ENCODE measurements at regions not wholly inside any gene's neighbourhood (a gene's known extent, or its start where the extent isn't known, plus 50 kb on each side); places are given as distances from the start of the nearest gene placed in this dataset.
"Not testable (repeated sequence)": the region's sequence is repeated elsewhere in the genome, so short reads cannot be mapped to it uniquely, and the experiment has no call there.

DNA sequence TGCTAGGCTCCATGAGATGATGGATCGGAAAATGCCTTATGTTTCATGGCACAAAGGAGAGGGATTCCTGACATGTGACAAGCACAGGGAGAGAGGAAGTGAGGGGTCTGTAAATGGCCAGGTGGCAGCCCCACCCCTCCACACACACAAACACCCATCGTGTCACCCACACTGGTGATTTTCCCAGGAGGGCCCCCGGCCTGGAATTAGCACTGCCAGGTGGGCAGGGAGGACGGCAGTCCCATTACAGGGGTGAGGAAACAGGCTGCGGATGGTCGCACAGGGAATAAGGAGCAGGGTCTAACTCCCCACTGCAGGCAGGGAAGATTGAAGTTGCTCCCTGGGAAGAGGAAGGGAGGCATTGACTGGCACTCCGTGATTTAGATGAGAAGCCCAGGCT, 395.3 kb upstream of the ZNF337 start:
- DNase-seq: not testable (repeated sequence)

DNA sequence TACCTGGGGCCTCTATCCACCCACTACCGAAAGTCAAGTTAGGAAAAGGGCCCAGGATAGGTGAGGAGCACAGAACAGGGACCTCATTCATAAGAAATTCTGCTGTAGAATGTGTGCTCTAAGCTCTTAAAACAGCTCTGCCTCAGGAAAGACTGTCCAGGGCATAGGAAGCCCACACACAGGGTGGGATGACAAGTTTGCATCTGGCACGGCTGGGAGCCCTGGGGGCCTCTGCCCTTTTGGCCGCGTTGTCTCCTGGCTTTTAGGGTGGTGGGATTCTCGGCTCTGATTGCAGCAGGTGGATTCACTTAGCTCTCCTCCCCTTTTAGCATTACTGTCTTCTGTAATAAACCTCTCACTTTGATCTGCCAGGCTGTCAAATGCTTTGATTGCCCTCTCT, 389.5 kb upstream of the ZNF337 start:
- not testable (repeated sequence) for DNase-seq

DNA sequence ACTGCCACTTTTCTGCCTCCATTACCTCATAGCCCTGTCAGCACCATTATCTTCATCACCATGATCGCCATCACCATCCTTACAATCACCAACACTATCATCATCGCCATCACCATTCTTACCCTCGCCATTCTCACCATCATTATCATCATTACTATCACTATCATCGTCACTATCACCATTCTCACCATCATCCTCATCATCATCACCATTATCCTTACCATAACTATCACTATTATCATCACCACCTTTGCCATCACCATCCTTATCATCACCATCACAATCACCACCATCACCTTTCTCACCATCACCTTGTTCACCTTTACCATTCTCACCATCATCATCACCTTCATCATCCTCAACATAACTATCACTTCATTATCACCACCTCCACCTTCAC, 377.3 kb upstream of the ZNF337 start:
- not testable (repeated sequence) for DNase-seq

DNA sequence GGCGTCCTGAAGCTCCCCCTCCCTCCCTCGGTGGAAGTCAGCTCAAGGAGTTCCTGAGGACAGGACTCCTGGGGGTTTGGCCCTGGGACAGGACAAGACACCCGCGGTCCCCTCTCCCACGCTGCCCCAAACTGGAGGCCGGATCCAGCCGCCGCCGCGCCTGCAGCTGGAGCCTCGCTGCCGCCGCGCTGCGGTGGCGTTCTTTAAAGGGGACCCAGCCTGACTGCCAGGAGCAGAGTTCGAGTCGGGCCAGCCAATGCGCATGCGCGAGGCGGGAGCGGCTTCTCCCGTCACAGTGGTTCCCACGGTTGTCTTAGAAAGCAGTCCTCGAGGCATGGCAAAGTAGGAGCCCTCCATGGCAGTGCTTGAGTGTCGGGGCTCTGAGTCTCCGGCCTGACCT, 362.7 kb upstream of the ZNF337 start:
- not testable (repeated sequence) for DNase-seq

DNA sequence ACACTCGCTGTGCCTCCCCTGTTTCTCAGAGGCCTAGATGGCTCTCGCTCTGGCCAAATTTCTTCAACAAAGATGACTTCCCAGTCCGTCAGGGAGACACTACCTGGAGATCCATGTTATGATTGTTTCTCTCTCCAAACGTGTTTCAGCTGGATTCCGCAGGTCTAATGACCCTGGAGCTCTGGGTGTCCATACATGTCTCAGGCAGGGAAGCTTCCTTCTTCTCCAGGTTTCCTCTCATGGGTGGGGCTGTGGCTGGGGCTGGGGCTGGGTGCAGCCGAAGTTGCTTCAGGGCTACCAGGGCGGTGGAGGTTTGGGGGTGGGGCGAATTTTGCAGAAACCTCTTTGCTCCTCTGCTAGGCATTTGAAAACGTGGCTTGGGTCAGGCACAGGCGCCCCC, 361.8 kb upstream of the ZNF337 start:
- DNase-seq: not testable (repeated sequence)

DNA sequence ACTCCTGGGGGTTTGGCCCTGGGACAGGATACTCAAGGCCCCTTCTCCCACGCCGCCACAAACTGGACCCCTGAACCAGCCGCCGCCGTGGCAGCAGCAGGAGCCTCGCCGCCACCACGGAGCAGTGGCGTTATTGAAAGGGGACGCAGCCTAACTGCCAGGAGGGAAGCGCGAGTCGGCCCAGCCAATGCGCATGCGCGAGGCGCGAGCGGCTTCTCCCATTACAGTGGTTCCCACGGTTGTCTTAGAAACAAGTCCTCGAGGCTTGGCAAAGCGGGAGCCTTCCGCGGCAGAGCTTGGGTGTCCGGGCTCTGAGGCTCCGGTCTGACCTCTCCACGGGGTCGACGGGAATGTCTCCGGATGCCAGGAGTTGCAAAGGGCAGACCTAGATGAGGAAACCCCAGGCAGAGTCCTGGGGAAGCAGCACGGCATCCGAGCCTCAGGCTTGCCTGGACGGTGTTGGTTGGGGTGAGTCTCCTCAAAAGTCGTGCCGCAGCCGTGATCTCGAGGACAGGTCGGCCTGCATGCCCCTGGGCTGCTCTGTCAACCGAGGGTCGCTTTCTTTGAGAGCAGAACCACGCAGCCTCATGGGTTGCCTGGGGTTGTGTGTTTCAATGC, 360.6 kb upstream of the ZNF337 start:
- DNase-seq: not testable (repeated sequence)

DNA sequence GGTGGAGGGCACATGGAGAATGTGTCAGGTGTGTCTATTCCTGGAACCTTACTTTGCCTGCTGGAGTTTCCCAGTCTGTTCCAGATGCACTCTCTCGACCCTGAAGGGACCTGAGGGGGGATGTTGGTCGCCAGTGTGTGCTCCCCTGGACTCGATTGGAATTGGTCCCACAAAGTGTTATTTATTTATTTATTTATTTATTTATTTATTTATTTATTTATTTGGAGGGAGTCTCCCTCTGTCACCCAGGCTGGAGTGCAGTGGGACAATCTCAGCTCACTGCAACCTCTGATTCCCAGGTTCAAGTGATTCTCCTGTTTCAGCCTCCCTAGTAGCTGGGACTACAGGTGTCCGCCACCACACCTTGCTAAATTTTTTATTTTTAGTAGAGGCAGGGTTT, 329.1 kb upstream of the ZNF337 start:
- not testable (repeated sequence) for DNase-seq

DNA sequence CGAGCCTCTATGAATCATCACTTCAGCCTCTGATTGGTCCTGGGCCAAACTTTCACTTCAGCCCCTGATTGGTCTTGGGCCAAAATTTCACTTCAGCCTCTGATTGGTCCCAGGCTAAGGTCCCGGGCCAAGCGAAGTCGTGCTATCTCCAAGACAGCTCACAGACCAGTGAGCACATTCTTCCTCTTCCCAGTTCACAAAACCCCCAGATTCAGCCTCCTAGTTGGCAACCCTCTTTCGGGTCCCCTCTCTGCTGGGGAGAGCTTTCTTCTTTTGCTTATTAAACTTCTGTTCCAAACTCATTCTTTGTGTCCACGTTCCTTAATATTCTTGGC, 314.3 kb upstream of the ZNF337 start:
- DNase-seq: not testable (repeated sequence)

DNA sequence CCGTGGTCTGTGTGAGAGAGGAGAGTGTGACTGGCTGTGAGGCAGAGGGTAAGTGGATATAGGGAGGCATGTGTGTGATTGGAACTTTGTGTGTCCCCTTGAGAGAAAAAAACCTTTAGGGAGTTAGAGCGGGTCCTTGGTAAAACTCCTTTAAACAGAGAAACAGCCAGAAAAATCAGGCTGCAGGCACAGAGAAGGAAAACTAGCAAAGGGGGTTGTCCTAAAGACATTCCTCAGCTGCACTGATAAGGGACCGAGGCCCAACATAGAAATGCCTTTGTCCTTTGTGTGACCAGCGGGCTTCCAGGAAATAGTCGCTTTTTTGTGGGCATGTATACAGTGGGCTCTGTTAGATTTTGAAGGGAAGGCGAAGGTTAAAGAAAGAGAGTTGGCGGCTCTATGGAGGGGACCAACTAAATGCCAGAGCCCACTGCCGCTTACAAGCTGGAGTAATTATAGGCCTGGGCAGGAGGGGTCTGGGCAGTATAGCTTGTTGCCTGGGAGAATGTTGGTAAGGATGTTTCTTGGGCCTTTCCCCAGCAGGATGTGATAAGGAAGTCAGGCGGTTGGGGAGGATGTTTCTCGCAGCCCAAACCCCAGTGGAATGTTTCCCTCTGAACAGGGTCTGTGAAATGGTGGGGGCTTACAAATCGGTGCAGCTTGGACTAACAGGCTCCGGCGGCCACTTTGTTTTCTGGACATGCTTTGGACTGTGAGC, 313.7 kb upstream of the ZNF337 start:
- not testable (repeated sequence) for DNase-seq

DNA sequence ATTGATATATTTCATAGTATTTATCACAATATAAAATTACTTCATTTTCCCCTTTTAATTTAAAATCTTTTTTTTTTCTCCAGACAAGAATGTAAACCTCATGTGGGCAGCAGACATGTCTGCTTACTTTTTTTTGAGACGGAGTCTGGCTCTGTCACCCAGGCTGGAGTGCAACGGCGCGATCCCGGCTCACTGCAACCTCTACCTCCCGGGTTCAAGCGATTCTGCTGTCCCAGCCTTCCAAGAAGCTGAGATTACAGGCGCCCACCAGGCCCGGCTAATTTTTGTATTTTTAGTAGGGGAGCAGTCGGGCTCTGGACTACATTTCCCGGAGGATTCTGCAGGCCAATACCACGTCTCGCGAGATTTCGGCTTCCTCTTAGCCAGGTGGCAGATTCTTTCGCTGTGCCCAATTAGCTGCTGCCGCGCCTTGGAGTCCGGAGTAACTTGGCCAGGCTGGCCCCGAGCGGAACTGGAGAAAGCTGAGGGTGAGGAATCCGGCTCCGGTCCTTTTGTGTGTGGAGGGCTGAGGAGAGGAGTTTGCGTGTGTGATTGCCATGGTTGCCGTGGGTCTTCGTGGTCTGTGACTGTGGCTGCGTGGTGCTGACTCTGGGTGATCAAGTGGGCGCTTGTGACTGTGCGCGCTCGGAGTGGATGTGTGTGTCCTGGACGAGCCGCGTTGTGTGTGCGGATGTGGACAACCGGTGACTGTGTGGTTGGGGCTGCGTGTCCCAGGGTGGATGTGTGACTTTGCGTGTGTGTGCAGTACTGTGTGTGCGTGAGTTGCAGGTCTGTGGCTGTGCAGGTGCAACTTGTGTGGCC, 313.0 kb upstream of the ZNF337 start:
- DNase-seq: not testable (repeated sequence)

DNA sequence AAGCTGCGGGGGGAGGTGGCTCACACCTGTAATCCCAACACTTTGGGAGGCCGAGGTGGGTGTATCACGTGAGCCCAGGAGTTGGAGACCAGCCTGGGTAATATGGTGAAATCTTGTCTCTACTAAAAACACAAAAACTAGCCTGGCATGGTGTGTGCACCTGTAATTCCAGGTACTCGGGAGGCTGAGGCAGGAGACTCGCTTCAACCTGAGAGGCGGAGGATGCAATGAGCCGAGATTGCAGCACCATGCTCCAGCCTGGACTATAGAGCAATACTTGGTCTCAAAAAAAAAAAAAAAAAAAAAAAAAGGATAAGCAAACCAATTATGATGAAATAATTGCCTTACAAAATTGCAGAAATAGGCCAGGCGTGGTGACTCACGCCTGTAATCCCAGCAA, 311.4 kb upstream of the ZNF337 start:
- DNase-seq: not testable (repeated sequence)

DNA sequence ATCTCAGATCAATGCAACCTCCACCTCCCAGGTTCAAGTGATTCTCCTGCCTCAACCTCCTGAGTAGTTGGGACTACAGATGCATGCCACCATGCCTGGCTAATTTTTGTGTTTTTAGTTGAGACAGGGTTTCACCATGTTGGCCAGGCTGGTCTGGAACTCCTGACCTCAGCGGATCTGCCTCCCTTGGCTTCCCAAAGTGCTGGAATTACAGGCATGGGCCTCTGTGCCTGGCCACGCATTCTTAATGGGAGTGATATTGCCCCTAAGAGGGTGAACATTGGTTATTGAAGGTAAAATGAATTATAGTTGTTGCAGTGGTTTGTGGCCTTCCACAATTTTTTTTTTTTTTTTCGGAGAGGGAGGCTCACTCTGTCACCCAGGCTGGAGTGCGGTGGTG, 309.5 kb upstream of the ZNF337 start:
- not testable (repeated sequence) for DNase-seq

DNA sequence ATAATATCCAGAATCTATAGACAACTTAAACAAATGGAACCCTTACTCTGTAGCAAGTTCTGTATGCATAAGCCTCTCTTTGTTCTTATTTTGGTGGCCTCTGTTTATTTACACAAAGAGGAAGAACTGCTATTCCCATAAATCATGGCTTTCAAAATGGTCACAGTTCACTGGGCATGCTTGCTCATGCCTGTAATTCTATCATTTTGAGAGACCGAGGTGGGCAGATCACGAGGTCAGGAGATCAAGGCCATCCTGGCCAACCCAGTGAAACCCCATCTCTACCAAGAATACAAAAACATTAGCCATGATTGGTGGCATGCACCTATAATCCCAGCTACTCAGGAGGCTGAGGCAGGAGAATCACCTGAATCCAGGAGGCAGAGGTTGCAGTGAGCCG, 307.3 kb upstream of the ZNF337 start:
- not testable (repeated sequence) for DNase-seq

DNA sequence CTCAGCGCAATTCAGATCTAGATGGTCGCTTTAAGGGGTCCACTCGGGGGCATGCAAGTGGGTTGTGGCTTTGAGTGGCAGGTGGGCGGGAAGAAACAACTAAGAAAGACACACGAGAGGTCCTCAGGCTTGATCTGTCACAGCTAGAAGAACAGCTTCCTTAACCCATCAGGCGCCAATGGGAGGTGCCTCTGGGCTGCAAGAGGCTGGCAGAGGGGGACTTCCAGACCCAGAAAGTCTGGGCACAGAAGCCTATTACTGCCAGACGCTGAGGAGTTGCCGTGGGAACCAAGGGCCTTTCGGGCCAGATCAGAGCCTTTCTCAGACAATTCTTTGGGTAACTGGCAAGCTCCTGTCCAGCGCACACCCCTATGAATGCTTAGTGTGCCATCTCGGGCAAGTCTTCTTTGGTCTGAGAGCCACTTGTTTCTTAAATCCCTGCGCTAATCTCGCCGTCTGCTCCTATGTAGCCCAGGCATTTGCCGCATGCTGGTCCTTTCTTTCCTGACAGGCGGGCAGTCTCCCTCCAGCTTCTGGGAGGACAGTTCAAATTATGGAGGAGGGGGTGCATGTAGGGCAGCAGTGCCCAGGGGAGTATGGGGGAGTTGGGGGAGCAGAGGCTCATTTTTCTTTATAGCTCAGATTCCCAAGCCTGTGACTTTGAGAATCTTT, 300.9 kb upstream of the ZNF337 start:
- peak; percentile 29 for DNase-seq

DNA sequence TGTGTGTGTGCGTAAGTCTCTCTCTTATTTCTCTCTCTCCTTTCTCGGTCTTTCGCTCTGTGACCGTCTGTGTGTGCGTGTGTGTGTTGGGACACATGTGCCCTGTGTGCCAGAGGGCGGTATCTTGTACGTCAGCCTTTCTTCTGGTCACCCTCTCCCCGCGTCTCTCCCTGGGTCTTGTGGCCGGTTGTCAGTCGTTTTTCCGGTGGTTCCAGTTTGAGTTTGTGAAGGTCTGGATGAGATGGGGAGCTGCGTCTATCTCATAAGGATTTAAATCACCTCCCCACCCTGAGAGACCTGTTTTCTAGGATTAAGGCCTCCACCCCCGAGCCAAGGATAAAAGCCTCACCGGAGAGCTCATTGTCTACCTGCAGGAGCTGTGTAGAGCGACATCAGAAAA, 295.5 kb upstream of the ZNF337 start:
- DNase-seq: no peak

DNA sequence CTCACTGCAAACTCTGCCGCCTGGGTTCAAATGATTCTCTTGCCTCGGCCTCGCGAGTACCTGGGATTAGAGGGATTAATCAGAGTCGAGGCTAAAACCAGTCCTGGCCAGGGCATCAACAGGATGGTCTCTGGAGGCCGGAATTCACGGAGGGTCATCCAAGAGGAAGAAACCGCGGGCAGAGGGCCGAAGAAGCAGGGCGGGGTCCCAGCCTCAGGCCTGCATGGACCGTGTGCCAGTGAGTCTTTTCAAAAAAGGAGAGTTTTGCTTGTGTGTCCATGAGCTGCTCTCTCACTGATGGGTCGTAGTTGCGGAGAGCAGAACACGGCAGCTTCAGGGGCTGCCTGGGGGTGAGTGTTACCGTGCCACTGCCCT, 295.1 kb upstream of the ZNF337 start:
- DNase-seq: no peak

DNA sequence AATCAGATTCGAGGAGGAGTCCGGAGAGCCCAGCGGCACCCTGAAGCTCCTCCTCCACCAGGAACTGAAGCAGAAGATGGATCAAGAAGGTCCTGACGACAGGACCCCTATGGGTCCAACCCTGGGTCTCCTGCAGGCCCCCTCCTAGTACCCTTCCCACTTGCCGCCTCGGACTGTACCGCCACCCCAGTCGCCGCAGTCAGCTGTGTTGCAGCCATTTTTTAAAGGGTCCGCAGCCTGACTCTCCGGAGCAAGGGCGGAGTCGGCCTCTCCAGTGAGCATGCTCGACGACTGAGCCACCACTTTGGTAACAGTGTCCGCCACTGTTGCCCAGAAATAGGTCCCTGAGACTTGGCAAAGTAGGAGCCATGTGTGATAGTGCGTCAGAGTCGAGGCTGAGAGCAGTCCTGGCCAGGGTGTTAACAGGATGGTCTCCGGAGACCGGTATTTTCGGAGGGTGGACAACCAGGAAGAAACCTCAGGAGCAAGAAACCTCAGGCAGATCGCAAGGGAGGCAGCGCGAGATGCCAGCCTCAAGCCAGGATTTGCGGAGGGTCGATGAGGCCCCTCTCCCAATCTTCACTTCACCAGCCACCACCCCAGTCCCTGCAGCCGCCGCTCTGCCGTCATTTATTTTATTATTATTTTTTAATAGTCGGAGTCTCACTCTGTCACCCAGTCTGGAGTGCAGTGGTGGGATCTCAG, 294.6 kb upstream of the ZNF337 start:
- DNase-seq: no peak

DNA sequence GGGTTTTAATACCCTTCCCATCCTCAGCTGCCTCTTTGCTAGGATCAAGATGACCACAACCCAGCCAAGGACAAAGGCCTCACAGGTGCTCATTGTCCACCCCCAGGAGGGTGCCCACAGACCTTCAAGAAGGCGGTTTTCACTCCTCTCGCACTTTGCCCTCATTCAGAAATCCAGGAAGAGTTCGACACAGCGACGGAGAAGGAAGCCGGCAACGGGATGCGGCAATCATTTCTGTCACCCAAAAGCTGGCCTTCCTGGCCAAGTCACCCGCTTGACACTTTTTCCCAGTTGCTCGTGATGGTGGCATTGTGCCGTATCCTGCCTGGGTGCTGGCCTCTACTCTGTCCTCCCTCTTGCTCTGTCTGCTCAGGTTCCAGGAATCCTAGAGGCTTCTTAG, 293.0 kb upstream of the ZNF337 start:
- DNase-seq: not testable (repeated sequence)

DNA sequence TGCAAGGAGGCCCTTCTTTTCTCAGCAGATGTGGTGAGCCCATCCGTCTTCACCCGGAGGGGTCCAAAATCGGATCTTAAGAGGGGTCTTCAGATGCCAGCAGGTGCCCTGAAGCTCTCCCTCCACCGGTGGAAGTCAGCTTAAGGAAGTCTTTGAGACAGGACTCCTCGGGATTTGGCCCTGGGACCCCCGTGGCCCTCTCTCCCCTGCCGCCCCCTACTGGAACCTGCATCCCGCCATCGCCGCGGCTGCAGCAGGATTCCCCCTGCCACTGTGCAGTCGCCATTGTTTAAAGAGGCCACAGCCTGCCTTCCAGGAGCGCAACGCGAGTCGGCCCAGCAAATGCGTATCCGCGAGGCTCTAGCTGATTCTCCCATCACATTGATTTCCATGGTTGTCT, 292.5 kb upstream of the ZNF337 start:
- no peak for DNase-seq

DNA sequence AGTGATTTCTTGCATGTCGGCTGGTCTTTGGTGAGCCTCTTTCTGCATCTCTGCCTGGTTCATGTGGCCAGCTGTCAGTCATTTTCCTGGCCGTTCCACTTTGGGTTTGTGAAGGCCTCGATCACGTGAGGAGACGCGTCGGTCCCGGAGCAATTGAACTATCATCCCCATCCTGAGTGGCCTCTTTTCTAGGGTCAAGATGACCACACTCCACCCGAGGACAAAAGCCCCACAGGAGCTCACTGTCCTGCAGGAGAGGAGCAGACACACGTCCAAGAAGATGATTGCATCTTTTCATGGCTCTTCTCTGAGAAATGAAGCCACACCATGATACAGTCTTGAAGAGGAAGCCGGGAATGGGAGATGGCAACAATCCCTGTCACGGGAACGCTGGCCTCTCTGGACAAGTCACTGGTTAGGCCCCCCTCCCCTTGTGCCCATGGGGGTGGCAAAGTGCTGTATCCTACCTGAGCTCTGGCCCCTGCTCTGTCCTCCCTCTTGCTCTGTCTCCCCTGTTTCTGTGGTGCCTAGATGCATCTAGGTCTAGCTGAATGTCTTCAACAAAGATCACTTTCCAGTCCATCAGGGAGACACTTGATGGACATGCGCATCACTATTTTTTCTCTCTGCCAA, 291.4 kb upstream of the ZNF337 start:
- DNase-seq: not testable (repeated sequence)

DNA sequence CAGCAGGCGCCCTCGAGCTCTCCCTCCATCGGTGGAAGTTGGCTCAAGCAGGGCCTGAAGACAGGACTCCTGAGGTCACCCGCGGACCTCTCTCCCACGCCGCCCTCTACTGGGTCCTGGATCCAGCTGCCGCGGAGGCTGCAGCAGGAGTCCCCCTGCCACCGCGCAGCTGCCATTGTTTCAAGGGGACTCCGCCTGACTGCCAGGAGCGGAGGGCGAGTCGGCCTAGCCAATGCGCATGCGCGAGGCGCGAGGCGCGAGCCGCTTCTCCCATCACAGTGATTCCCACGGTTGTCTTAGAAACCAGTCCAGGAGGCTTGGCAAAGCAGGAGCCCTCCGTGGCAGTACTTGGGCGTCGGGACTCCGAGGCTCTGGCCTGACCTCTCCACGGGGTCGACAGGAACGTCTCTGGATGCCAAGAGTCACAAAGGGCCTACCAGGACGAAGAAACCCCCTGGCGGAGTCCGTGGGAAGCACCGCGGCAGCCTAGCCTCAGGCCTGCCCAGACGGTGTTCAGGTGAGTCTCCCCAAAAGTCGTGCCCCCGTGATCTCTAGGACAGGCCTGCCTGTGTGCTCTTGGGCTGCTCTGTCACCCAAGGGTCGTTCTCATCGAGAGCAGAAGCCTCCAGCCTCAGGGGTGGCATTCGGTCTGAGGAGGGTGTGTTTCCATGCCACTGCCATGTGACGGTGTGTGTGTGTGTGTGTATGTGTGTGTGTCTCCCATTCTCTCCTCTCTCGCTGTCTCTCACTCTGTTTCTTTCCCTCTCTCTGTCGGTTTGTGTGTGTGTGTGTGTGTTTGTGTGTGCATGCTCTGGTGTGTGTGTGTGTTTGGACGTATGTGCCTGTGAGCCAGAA, 290.6 kb upstream of the ZNF337 start:
- DNase-seq: peak; percentile 69
